KMS-11 (cell line): ENCODE measurements at regions not wholly inside any gene's neighbourhood (a gene's known extent, or its start where the extent isn't known, plus 50 kb on each side); places are given as distances from the start of the nearest gene placed in this dataset.

ENCODE experiments used
- H2AFZ ChIP-seq: fragments of 200-600 bp; sonication (generic); 2 replicates; pipeline ENCODE4 v1.6.1; 2016; ENCODE audit warnings: antibody characterized with exemption, mixed run types, low read depth
- H3K27ac ChIP-seq: fragments of 200-600 bp; sonication (generic); 2 replicates; pipeline ENCODE4 v1.6.1; 2016; ENCODE audit warnings: mild to moderate bottlenecking, mixed run types
- H3K27me3 ChIP-seq: fragments of 200-600 bp; sonication (generic); 2 replicates; pipeline ENCODE4 v1.6.1; 2017; ENCODE audit warnings: mild to moderate bottlenecking, low read depth, mixed run types, moderate library complexity; ENCODE audit not compliant: insufficient read depth
- H3K36me3 ChIP-seq: fragments of 200-600 bp; sonication (generic); 2 replicates; pipeline ENCODE4 v1.6.1; 2017; ENCODE audit warnings: mild to moderate bottlenecking, mixed run types; ENCODE audit not compliant: insufficient read depth
- H3K4me1 ChIP-seq: fragments of 200-600 bp; sonication (generic); 2 replicates; pipeline ENCODE4 v1.6.1; 2016; ENCODE audit warnings: mild to moderate bottlenecking, low read depth, mixed run types; ENCODE audit not compliant: poor library complexity, severe bottlenecking
- H3K4me2 ChIP-seq: fragments of 200-600 bp; sonication (generic); 2 replicates; pipeline ENCODE4 v1.7.0; 2016; ENCODE audit warnings: mild to moderate bottlenecking, mixed run types
- H3K4me3 ChIP-seq: fragments of 200-600 bp; sonication (generic); IDR thresholded peaks from 2 replicates; pipeline ENCODE4 v1.6.1; 2017; ENCODE audit warnings: low read depth, low read length, mixed read lengths; ENCODE audit not compliant: insufficient read depth
- H3K79me2 ChIP-seq: fragments of 200-600 bp; sonication (generic); 2 replicates; pipeline ENCODE4 v1.6.1; 2016; ENCODE audit warnings: low read depth, mixed run types; ENCODE audit not compliant: insufficient read depth
- H3K9ac ChIP-seq: fragments of 200-600 bp; sonication (generic); 2 replicates; pipeline ENCODE4 v1.6.1; 2016; ENCODE audit warnings: mild to moderate bottlenecking, mixed run types
- H4K20me1 ChIP-seq: fragments of 200-600 bp; sonication (generic); 2 replicates; pipeline ENCODE4 v1.6.1; 2016; ENCODE audit warnings: mild to moderate bottlenecking, mixed run types; ENCODE audit not compliant: insufficient read depth
- CTCF ChIP-seq: fragments of 200-600 bp; sonication (generic); conservative IDR thresholded peaks from 2 replicates; pipeline ENCODE4 v1.6.1; 2017; ENCODE audit warnings: low read depth, mild to moderate bottlenecking, antibody characterized with exemption, low read length, moderate library complexity, mixed read lengths

GRCh38 chr13:56687131-56687530 lies 453.6 kb upstream of the PRR20A start:
- no peak overlapping the region for H3K4me2 ChIP-seq

GRCh38 chr13:56697011-56697410 lies 443.7 kb upstream of the PRR20A start:
- H3K4me2 ChIP-seq = no peak overlapping the region
- H3K4me1 ChIP-seq = no peaks in the 10 kb centered on the region
- H3K9ac ChIP-seq = no peak overlapping the region
- H4K20me1 ChIP-seq = no peaks in the 10 kb centered on the region
- no peaks in the 10 kb centered on the region for H3K79me2 ChIP-seq
- H3K4me3 ChIP-seq = no peak overlapping the region
- TF ChIP-seq CTCF = no peak
- H3K27me3 ChIP-seq = no peaks in the 10 kb centered on the region
- no peaks in the 10 kb centered on the region for H3K36me3 ChIP-seq
- H3K27ac ChIP-seq = no peak overlapping the region
- H2AFZ ChIP-seq = no peak overlapping the region

More at GRCh38 chr13:56687131-56687530, 453.6 kb upstream of the PRR20A start:
- no peak for TF ChIP-seq CTCF
- Histone ChIP-seq H3K79me2 (no peaks in the 10 kb centered on the region), H2AFZ (no peak overlapping the region), H3K27ac (no peak overlapping the region), H4K20me1 (no peaks in the 10 kb centered on the region), H3K9ac (no peak overlapping the region), H3K27me3 (no peaks in the 10 kb centered on the region), H3K4me3 (no peak overlapping the region), H3K4me1 (no peaks in the 10 kb centered on the region), H3K36me3 (no peaks in the 10 kb centered on the region)

- no peaks in the 10 kb centered on the region for H3K36me3 ChIP-seq
- no peak overlapping the region for H3K9ac ChIP-seq
- H3K4me2 ChIP-seq = no peak overlapping the region
- no peak overlapping the region for H2AFZ ChIP-seq
- H4K20me1 ChIP-seq = no peaks in the 10 kb centered on the region
- no peak overlapping the region for H3K4me3 ChIP-seq
- no peaks in the 10 kb centered on the region for H3K4me1 ChIP-seq
- H3K27me3 ChIP-seq = no peaks in the 10 kb centered on the region
- TF ChIP-seq CTCF = no peak
- H3K79me2 ChIP-seq = no peaks in the 10 kb centered on the region
- no peak overlapping the region for H3K27ac ChIP-seq
These were observed 440.4 kb upstream of the PRR20A start for GRCh38 chr13:56700324-56700723.

GRCh38 chr13:56706485-56706884 lies 434.2 kb upstream of the PRR20A start:
- H3K36me3 ChIP-seq = no peaks in the 10 kb centered on the region

More at GRCh38 chr13:56706485-56706884, 434.2 kb upstream of the PRR20A start:
- Histone ChIP-seq H4K20me1 (no peaks in the 10 kb centered on the region), H3K27ac (no peak overlapping the region), H3K79me2 (no peaks in the 10 kb centered on the region), H2AFZ (no peak overlapping the region), H3K4me2 (no peak overlapping the region), H3K9ac (no peak overlapping the region), H3K4me3 (no peak overlapping the region), H3K4me1 (no peaks in the 10 kb centered on the region), H3K27me3 (no peaks in the 10 kb centered on the region)
- TF ChIP-seq CTCF = no peak
